ENCODE measurements at regions not wholly inside any gene's neighbourhood (a gene's known extent, or its start where the extent isn't known, plus 50 kb on each side); places are given as distances from the start of the nearest gene placed in this dataset.

GRCh38 chr7:121488111-121488650 is 92.1 kb upstream of the FAM3C start:
- no peak for DNase-seq

DNA sequence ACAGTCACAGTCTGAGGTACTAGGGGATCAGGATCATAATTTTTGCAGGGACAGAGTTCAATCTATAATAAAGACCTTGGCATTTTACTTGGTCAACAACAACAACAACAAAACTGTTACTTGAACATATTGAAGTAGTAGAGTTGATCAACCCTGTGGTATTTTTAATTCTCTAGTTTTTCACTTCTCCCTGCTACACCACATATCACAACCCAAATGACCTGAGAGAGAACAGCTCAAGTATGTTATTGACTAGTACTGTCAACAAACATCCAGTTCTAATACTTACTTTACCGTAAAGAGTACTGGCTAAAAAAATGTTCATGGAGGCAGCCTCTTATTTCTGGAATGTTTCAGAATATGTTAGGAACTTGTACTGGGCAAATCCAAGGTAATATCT is 90.5 kb upstream of the FAM3C start:
- no peak for DNase-seq

DNA sequence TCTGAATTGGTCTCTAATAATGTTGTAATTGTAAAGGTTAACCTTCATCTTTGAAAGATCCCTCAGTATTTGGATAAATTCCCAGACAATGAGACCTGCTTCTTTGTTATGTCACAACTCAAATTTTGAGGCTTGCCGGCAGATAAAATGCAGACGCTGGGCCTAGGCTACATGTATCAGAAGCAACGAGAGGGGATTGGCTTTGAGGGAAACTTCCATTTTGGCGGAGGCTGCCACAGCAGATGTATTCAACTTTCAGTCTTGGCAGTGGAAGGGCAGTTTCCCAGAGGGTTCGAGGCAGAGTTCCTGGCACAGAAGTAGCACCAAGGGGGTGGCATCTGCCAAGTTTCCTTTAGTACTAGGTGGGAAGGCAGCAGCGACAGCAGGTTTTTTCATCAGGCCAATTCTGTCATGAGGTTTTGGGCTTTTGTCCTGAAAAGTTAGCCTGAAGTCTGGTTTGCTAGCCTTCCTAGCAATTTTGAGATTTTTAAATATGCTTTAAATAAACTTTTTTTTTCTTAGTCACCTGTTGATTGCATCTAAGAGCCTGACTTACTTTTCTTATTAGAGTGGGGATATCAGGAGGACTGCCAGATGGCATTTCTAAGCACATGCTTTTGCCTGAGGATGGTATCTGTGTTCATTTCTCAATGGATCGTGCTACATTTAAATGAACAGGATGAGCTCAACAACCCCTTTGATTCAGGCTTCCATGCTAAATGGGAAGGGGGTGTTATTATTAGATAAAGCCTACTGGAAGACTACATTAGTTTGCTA is 89.5 kb upstream of the FAM3C start:
- DNase-seq = no peak

GRCh38 chr7:121484089-121484763 is 88.1 kb upstream of the FAM3C start:
- no peak for DNase-seq

- no peak for DNase-seq
These were observed 84.6 kb upstream of the FAM3C start for GRCh38 chr7:121480566-121481335.

- no peak for DNase-seq
These were observed 84.0 kb upstream of the FAM3C start for GRCh38 chr7:121480058-121480457.

DNA sequence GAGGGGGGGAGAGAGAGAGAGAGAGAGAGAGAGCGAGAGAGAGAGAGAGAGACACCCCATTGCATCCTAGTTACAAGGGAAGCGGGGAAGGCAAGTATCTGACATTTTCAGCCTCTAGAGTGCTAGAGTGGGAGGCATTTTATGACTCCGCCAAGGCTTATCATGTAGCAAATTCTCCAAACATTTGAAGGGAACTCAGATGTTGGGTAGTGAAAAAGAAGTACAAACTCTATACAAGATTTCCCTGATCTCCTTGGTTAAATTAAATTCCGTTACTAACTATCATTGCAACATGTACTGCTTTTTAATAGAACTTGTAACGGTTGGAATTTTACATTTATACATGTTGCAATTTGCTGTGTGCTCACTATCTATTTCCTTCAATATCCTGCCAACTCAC is 83.4 kb upstream of the FAM3C start:
- DNase-seq = no peak

DNA sequence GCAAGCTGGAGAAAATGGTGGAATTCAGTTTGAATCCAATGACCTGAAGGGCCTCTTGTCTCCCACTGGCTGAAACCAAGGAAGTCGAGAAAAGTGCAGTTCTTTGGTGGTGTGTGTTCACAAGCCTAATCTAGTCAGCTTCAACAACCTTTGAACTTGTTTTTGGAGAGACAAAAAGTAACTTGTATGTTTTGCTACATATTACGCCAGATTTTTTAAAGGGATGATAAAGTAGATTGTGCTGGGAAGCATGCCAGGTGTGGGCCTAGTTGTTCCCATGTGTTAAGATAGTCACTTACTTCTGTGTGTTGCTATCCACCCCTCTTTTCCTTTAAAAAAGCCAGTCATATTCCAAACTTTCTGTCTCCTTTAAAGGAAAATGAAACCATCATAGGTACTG is 79.7 kb upstream of the FAM3C start:
- DNase-seq = no peak

DNA sequence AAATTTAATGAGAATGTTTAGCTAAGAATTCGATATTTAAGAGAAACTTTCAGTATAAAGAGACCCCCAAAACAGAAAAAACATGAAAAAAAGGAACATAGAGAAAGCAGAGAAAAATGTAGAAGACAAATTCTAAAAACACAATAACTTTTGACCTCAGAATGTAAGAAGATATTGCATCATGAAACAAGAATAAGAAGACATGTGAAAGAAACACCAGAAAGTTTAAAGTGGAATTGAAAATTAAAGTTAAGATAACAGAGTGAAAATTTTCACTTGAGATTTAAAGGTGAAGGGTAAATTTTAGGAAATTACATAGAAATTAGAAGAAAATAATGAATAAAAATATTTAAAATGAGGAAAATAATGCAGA is 78.2 kb upstream of the FAM3C start:
- no peak for DNase-seq

DNA sequence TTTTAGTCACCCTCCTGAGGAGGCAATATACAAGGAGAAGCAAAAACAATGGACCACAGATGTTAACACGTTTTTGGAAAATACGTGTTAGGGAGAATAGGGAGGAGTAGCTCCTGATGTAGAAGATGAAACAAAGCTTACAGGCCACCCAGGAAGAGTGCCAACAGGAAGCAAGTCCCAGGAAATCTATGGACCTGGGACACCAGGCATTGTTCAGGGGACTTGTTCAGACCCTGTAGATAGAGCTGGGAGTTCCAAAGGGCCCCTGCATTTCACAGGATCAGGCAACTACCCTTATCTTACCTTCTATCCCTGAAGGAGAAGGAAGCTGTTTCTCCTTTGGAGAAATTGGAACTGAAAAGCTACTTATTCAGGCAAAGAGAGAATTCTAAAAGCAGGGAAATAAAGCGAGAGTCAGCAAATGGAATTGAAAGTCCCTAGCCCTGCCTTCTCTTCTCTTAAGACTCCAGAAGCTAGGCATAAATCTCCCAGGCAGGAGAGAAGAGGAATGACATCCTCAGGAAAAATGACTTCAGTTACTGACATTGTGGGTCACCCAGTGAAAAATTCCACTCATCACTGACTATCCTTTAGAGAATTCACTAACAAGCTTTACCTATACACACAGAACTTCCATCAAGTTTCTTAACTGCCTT is 77.7 kb upstream of the FAM3C start:
- no peak for DNase-seq

GRCh38 chr7:121466455-121466854 is 70.3 kb upstream of the FAM3C start:
- DNase-seq = no peak

DNA sequence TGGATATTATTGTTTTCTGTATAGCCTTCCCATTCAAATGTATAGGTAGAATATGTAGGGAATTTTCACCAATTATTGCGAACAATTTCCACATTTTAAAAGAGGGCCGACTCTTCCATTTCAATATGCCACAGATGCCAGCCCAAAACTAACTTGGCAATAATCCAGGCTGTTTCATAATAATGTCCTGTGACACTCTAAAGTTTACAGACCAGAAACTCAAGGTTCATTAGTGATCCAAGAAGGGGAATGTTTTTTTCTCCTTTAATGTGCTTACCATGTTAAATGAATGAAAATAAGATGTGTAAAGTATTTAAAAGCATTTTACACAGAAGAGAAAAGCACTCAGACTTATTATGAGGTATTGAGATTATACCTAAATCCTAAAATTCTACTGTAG is 63.0 kb upstream of the FAM3C start:
- DNase-seq = no peak

- no peak for DNase-seq
These were observed 60.8 kb upstream of the FAM3C start for GRCh38 chr7:121456785-121457359.

- no peak for DNase-seq
These were observed 59.9 kb upstream of the FAM3C start for GRCh38 chr7:121456015-121456414.

- DNase-seq = no peak
These were observed 56.3 kb upstream of the FAM3C start for GRCh38 chr7:121452389-121452788.

DNA sequence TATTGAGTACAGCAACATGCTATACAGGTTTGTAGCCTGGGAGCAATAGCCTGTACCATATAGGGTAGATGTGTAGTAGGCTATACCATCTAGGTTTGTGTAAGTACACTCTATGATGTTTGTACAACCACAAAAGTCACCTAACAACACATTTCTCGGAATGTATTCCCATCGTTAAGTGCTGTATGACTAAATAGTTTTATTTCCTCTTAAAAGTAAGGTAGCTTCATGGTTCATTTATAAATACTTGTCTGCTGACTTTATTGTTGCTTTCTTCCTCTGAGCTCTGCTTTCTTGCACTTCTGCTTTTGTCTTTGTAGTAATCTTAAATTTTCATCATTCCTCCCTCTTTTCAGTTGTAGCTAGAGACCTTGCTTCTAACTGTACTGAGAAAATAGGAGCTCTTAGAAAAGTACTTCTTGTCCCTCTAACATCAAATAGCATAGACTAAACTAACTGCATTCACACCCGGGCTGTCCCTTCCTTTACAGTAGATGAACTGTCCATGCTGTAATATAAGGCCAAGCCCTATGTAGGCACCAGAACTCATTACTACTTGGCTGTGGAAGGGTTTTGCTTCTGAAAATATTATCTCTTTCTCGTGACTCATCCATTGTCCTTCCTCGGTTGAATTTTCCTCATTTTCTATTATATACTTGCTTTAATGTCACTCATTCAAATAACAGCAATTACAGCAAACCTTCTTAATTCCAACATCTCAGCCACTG is 55.4 kb upstream of the FAM3C start:
- no peak for DNase-seq

GRCh38 chr7:121450631-121451198 is 54.6 kb upstream of the FAM3C start:
- no peak for DNase-seq

DNA sequence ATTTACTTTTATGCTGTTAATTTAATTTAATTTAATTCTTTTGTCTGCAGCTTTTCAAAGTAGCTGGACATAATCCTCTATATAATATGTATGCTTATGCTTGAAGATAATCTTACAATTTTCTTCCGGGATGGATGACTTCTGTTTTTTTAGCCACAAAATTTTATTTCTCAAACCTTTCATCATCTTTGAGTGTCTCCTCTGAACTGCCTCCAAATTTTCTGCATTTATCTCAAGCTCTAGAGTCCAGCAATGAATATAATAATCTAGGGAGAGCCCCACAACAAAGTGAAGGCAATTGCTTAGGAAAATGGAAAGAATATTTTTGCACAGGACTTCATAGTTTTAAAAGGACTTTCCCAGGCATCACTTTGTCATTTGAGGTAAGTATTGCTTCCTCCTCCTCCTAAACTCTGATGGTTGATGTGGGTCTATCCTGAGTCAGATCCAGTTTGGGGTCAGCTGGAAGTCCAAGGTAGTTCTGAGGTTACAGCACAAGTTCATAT is 53.7 kb upstream of the FAM3C start:
- no peak for DNase-seq

- DNase-seq = no peak
These were observed 53.2 kb upstream of the FAM3C start for GRCh38 chr7:121449329-121449728.

- no peak for DNase-seq
These were observed 52.3 kb upstream of the FAM3C start for GRCh38 chr7:121448429-121448828.

- no peak for DNase-seq
These were observed 51.8 kb upstream of the FAM3C start for GRCh38 chr7:121447911-121448300.
